SK-N-MC (cell line): ENCODE measurements at regions not wholly inside any gene's neighbourhood (a gene's known extent, or its start where the extent isn't known, plus 50 kb on each side); places are given as distances from the start of the nearest gene placed in this dataset.

Source experiments
- DNase-seq: peaks from one replicate; pipeline ENCODE4 v3.0.0-alpha.2; 2011; ENCODE audit warnings: low read depth, low spot score
- H3K27ac ChIP-seq: fragments of 200-600 bp; sonication (generic); 2 replicates; pipeline ENCODE4 v1.5.1; 2016; ENCODE audit warnings: mixed run types
- H3K36me3 ChIP-seq: fragments of 200-600 bp; sonication (generic); 2 replicates; pipeline ENCODE4 v1.6.1; 2017; ENCODE audit warnings: antibody characterized with exemption, low read length, mixed read lengths; ENCODE audit not compliant: insufficient read depth
- H3K4me3 ChIP-seq: fragments of 200-600 bp; sonication (generic); 2 replicates; pipeline ENCODE4 v1.5.1; 2016
- H3K9ac ChIP-seq: fragments of 200-600 bp; sonication (generic); 2 replicates; pipeline ENCODE4 v1.8.0; 2017; ENCODE audit warnings: mixed run types, mixed read lengths; ENCODE audit not compliant: insufficient read length
- H3K9me3 ChIP-seq: fragments of 200-600 bp; sonication (generic); 2 replicates; pipeline ENCODE4 v1.6.1; 2017; ENCODE audit warnings: low read depth, mild to moderate bottlenecking, antibody characterized with exemption, low read length, moderate library complexity, mixed read lengths
- EZH2 ChIP-seq: fragments of 200-600 bp; sonication (generic); IDR thresholded peaks from one replicate; pipeline ENCODE4 v1.6.1; 2017; ENCODE audit warnings: antibody characterized with exemption
- FOXP2 ChIP-seq: optimal IDR thresholded peaks from 2 replicates; pipeline ENCODE3; 2011; ENCODE audit warnings: mild to moderate bottlenecking, moderate library complexity; ENCODE audit not compliant: insufficient read depth; ENCODE audit errors: extremely low read length, control extremely low read depth
- POLR2AphosphoS5 ChIP-seq: IDR thresholded peaks from 2 replicates; pipeline ENCODE4 v1.6.1; 2012; ENCODE audit warnings: mild to moderate bottlenecking, low read depth, low read length, borderline replicate concordance

- TF ChIP-seq POLR2AphosphoS5 = no peak
- TF ChIP-seq FOXP2 = no peak
- TF ChIP-seq EZH2 = no peak
- H3K4me3 ChIP-seq = no peak overlapping the region
- no peak overlapping the region for H3K9ac ChIP-seq
- H3K36me3 ChIP-seq = no peaks in the 10 kb centered on the region
- H3K9me3 ChIP-seq = no peaks in the 10 kb centered on the region
- DNase-seq = no peak
- no peak overlapping the region for H3K27ac ChIP-seq
Observed at GRCh38 chr1:228807904-228808605, 72.8 kb downstream of the RHOU start.

- Histone ChIP-seq H3K27ac (no peak overlapping the region), H3K36me3 (no peaks in the 10 kb centered on the region), H3K4me3 (no peak overlapping the region), H3K9me3 (no peaks in the 10 kb centered on the region), H3K9ac (no peak overlapping the region)
- TF ChIP-seq EZH2 = no peak
- TF ChIP-seq POLR2AphosphoS5 = no peak
- no peak for TF ChIP-seq FOXP2
- no peak for DNase-seq
Observed at GRCh38 chr1:228809621-228810394, 74.5 kb downstream of the RHOU start.

GRCh38 chr1:228810395-228810758 is 75.1 kb downstream of the RHOU start:
- Histone ChIP-seq H3K9me3 (no peaks in the 10 kb centered on the region), H3K9ac (no peak overlapping the region), H3K36me3 (no peaks in the 10 kb centered on the region), H3K4me3 (no peak overlapping the region), H3K27ac (no peak overlapping the region)
- TF ChIP-seq EZH2 = no peak
- no peak for TF ChIP-seq FOXP2
- TF ChIP-seq POLR2AphosphoS5 = no peak
- DNase-seq = no peak

DNA sequence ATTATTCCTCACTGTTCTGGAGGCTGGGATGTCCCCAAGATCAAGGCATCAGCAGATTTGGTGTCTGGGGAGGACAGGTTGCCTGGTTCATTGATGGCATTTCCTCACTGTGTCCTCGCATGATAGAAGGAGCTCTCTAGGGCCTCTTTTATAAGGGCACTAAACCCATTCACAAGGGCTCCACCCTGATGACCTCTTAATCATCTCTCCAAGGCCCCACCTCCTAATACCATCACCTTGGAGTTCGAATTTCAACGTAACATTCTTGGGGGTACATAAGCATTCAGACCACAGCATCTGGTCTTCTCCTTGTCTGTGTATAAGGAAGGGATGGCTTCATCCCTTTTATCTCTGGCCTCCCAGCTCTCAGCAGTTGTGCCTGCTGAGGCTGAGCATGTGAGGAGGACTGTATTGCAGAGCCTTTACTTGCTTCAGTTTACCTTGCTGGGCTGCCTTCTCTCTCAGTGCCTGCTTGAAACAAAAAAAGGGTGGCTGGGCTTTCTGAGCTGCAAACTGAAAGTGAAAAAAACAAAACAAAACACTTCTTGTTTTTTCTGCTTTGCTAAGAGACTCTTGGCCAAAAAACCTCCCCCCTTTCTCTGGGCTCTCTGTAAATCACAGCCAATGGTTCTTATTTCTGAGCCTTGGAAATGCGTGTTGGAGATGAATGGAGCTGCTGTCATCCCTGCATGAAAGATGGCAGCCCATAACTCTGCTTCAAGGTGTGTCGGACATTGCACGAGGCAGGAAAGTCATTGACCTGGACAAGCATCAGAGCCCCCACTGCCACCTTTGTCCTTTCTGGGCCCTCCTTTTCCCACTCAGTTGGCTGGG is 75.8 kb downstream of the RHOU start:
- Histone ChIP-seq H3K9me3 (no peaks in the 10 kb centered on the region), H3K27ac (no peak overlapping the region), H3K4me3 (no peak overlapping the region), H3K36me3 (no peaks in the 10 kb centered on the region), H3K9ac (no peak overlapping the region)
- no peak for DNase-seq
- no peak for TF ChIP-seq POLR2AphosphoS5
- no peak for TF ChIP-seq FOXP2
- no peak for TF ChIP-seq EZH2

GRCh38 chr1:228811712-228812305 is 76.5 kb downstream of the RHOU start:
- Histone ChIP-seq H3K27ac (no peak overlapping the region), H3K9ac (no peak overlapping the region), H3K4me3 (no peak overlapping the region)

GRCh38 chr1:228812961-228813360 is 77.7 kb downstream of the RHOU start:
- no peak for TF ChIP-seq POLR2AphosphoS5
- no peak for TF ChIP-seq FOXP2
- Histone ChIP-seq H3K9me3 (no peaks in the 10 kb centered on the region), H3K4me3 (no peak overlapping the region), H3K27ac (no peak overlapping the region), H3K9ac (no peak overlapping the region), H3K36me3 (no peaks in the 10 kb centered on the region)
- no peak for DNase-seq

More at GRCh38 chr1:228811712-228812305, 76.5 kb downstream of the RHOU start:
- H3K36me3 ChIP-seq = no peaks in the 10 kb centered on the region
- H3K9me3 ChIP-seq = no peaks in the 10 kb centered on the region
- DNase-seq = no peak
- TF ChIP-seq FOXP2 (no peak), POLR2AphosphoS5 (no peak), EZH2 (no peak)

- no peak overlapping the region for H3K9ac ChIP-seq
- H3K9me3 ChIP-seq = no peaks in the 10 kb centered on the region
- H3K36me3 ChIP-seq = no peaks in the 10 kb centered on the region
- H3K4me3 ChIP-seq = no peak overlapping the region
- TF ChIP-seq POLR2AphosphoS5 = no peak
- no peak for TF ChIP-seq EZH2
- no peak for TF ChIP-seq FOXP2
- no peak overlapping the region for H3K27ac ChIP-seq
- DNase-seq = no peak
Observed at GRCh38 chr1:228814176-228814575, 78.9 kb downstream of the RHOU start.

DNA sequence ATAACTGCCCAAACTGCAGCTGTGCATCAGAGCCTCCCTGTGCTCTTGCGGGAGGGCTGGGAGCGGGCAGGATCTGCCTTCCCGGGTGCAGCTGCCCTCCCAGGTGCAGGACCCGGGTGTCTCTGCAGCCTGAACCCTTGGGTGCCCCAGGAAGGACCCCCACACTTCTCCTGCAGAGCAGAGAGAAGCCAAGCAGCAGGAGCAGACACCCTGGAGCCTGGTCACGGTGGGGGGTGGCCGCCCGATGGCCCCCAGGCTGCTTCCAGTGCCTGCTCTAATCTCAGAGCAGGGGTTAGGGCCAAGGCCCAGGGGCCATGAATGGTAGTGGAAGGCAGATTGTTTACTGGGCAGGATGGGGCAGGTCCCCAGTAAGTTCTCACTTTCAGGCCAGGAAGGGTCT is 83.0 kb downstream of the RHOU start:
- H3K36me3 ChIP-seq = no peaks in the 10 kb centered on the region
- no peak for DNase-seq
- H3K9ac ChIP-seq = no peak overlapping the region
- H3K27ac ChIP-seq = no peak overlapping the region
- TF ChIP-seq FOXP2 = no peak
- TF ChIP-seq EZH2 = no peak
- no peak for TF ChIP-seq POLR2AphosphoS5
- H3K4me3 ChIP-seq = no peak overlapping the region
- no peaks in the 10 kb centered on the region for H3K9me3 ChIP-seq
